ENCODE measurements at regions not wholly inside any gene's neighbourhood (a gene's known extent, or its start where the extent isn't known, plus 50 kb on each side); places are given as distances from the start of the nearest gene placed in this dataset.
"Not testable (repeated sequence)": the region's sequence is repeated elsewhere in the genome, so short reads cannot be mapped to it uniquely, and the experiment has no call there.

- DNase-seq, result no peak
These were observed 284.6 kb upstream of the ANKRD30A start for GRCh38 chr10:36840788-36841187.

- no peak for DNase-seq
These were observed 288.0 kb upstream of the ANKRD30A start for GRCh38 chr10:36837416-36837815.

GRCh38 chr10:36819781-36820180 lies 305.6 kb upstream of the ANKRD30A start:
- no peak for DNase-seq

- no peak for DNase-seq
These were observed 307.5 kb upstream of the ANKRD30A start for GRCh38 chr10:36817898-36818297.

GRCh38 chr10:36808625-36809362 lies 316.6 kb upstream of the ANKRD30A start:
- DNase-seq, result no peak

GRCh38 chr10:36803229-36803628 lies 322.2 kb upstream of the ANKRD30A start:
- no peak for DNase-seq

- DNase-seq, result peak; percentile 83
These were observed 322.8 kb upstream of the ANKRD30A start for GRCh38 chr10:36802490-36803153.

GRCh38 chr10:36801660-36802059 lies 323.7 kb upstream of the ANKRD30A start:
- no peak for DNase-seq

GRCh38 chr10:36794981-36795380 lies 330.4 kb upstream of the ANKRD30A start:
- DNase-seq, result no peak

- DNase-seq, result no peak
These were observed 335.4 kb upstream of the ANKRD30A start for GRCh38 chr10:36789974-36790373.

- DNase-seq, result no peak
These were observed 337.2 kb upstream of the ANKRD30A start for GRCh38 chr10:36788152-36788551.

- DNase-seq, result no peak
These were observed 342.0 kb upstream of the ANKRD30A start for GRCh38 chr10:36783400-36783799.

- no peak for DNase-seq
These were observed 343.8 kb upstream of the ANKRD30A start for GRCh38 chr10:36781570-36781969.

GRCh38 chr10:36780158-36780557 lies 345.2 kb upstream of the ANKRD30A start:
- DNase-seq, result no peak

GRCh38 chr10:36779238-36779846 lies 346.1 kb upstream of the ANKRD30A start:
- peak; percentile 81 for DNase-seq

GRCh38 chr10:36778651-36779050 lies 346.7 kb upstream of the ANKRD30A start:
- DNase-seq, result no peak

GRCh38 chr10:36773652-36774051 lies 351.7 kb upstream of the ANKRD30A start:
- DNase-seq, result no peak

GRCh38 chr10:36771725-36772124 lies 353.7 kb upstream of the ANKRD30A start:
- no peak for DNase-seq

GRCh38 chr10:36769741-36770140 lies 355.7 kb upstream of the ANKRD30A start:
- not testable (repeated sequence) for DNase-seq

GRCh38 chr10:36766940-36767339 lies 358.5 kb upstream of the ANKRD30A start:
- no peak for DNase-seq

- no peak for DNase-seq
These were observed 359.0 kb upstream of the ANKRD30A start for GRCh38 chr10:36766415-36766810.

GRCh38 chr10:36765782-36766414 lies 359.5 kb upstream of the ANKRD30A start:
- no peak for DNase-seq

- no peak for DNase-seq
These were observed 360.6 kb upstream of the ANKRD30A start for GRCh38 chr10:36764823-36765222.

- no peak for DNase-seq
These were observed 364.3 kb upstream of the ANKRD30A start for GRCh38 chr10:36761121-36761520.
